ENCODE measurements at regions not wholly inside any gene's neighbourhood (a gene's known extent, or its start where the extent isn't known, plus 50 kb on each side); places are given as distances from the start of the nearest gene placed in this dataset.

- H3K9me3 ChIP-seq: no peaks in the 10 kb centered on the region
- no peaks in the 10 kb centered on the region for H3K36me3 ChIP-seq
- DNase-seq (ENCODE audit: low spot score in 2 of 2): no peak
- H3K4me3 ChIP-seq: no peak overlapping the region
- no peak overlapping the region for H3K27ac ChIP-seq
- no peaks in the 10 kb centered on the region for H3K4me1 ChIP-seq
- no peaks in the 10 kb centered on the region for H3K27me3 ChIP-seq
- TF ChIP-seq EP300 (IDR thresholded peaks at IDR 0.05) (no peak), POLR2AphosphoS5 (IDR thresholded peaks at IDR 0.05) (no peak), POLR2A (IDR thresholded peaks at IDR 0.05) (no peak)
- WGBS: 63% methylated on average over 4 of the region's 4 CpGs
Observed at GRCh38 chr13:37306778-37307544, 201.5 kb upstream of the CSNK1A1L start.

DNA sequence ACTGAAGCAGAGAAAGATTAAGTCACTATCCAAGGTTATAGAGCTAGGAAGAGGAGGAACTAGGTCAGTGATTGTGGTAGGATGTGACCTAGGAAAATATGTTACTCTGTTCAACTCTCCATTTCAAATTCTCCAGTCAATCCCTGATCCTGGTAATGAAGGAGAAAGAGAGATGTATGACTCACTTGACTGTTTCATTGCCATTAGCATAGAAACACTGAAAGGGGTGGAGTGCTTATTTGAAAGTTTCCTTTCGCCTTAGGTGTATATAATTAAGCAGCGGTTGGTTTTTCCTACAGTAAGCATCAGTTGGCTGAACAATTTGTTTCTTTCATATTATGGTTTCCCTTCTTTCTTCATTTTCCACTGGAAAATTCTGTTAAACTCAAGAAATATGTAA, 198.1 kb upstream of the CSNK1A1L start:
- DNase-seq (ENCODE audit: low spot score in 2 of 2): no peak
- TF ChIP-seq EP300 (IDR thresholded peaks at IDR 0.05) (no peak), POLR2AphosphoS5 (IDR thresholded peaks at IDR 0.05) (no peak), POLR2A (IDR thresholded peaks at IDR 0.05) (no peak)
- TF ChIP-seq, protein P1, sequence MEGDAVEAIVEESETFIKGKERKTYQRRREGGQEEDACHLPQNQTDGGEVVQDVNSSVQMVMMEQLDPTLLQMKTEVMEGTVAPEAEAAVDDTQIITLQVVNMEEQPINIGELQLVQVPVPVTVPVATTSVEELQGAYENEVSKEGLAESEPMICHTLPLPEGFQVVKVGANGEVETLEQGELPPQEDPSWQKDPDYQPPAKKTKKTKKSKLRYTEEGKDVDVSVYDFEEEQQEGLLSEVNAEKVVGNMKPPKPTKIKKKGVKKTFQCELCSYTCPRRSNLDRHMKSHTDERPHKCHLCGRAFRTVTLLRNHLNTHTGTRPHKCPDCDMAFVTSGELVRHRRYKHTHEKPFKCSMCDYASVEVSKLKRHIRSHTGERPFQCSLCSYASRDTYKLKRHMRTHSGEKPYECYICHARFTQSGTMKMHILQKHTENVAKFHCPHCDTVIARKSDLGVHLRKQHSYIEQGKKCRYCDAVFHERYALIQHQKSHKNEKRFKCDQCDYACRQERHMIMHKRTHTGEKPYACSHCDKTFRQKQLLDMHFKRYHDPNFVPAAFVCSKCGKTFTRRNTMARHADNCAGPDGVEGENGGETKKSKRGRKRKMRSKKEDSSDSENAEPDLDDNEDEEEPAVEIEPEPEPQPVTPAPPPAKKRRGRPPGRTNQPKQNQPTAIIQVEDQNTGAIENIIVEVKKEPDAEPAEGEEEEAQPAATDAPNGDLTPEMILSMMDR (IDR thresholded peaks at IDR 0.05): no peak
- no peak overlapping the region for H3K27ac ChIP-seq
- no peaks in the 10 kb centered on the region for H3K27me3 ChIP-seq
- no peaks in the 10 kb centered on the region for H3K9me3 ChIP-seq
- H3K36me3 ChIP-seq: no peaks in the 10 kb centered on the region
- H3K4me3 ChIP-seq: no peak overlapping the region
- 62% methylated on average over 2 of the region's 2 CpGs for WGBS
- H3K4me1 ChIP-seq: no peaks in the 10 kb centered on the region

GRCh38 chr13:37302686-37303085, 197.2 kb upstream of the CSNK1A1L start:
- Histone ChIP-seq H3K4me3 (no peak overlapping the region), H3K36me3 (no peaks in the 10 kb centered on the region), H3K9me3 (no peaks in the 10 kb centered on the region), H3K4me1 (no peaks in the 10 kb centered on the region), H3K27me3 (no peaks in the 10 kb centered on the region), H3K27ac (no peak overlapping the region)
- DNase-seq (ENCODE audit: low spot score in 2 of 2): no peak
- 80% methylated on average over 1 of the region's 1 CpG for WGBS
- TF ChIP-seq, protein P1 (IDR thresholded peaks at IDR 0.05): no peak
- no peak for TF ChIP-seq POLR2AphosphoS5 (IDR thresholded peaks at IDR 0.05)
- no peak for TF ChIP-seq POLR2A (IDR thresholded peaks at IDR 0.05)
- no peak for TF ChIP-seq EP300 (IDR thresholded peaks at IDR 0.05)

- no peaks in the 10 kb centered on the region for H3K36me3 ChIP-seq
- H3K4me3 ChIP-seq: no peak overlapping the region
- no peaks in the 10 kb centered on the region for H3K27me3 ChIP-seq
- 46% methylated on average over 3 of the region's 3 CpGs for WGBS
- TF ChIP-seq POLR2A (IDR thresholded peaks at IDR 0.05) (no peak), EP300 (IDR thresholded peaks at IDR 0.05) (no peak), POLR2AphosphoS5 (IDR thresholded peaks at IDR 0.05) (no peak)
- TF ChIP-seq, protein P1 (IDR thresholded peaks at IDR 0.05): no peak
- no peaks in the 10 kb centered on the region for H3K9me3 ChIP-seq
- H3K27ac ChIP-seq: no peak overlapping the region
- peaks cover 8% of the 10 kb centered on the region for H3K4me1 ChIP-seq
- no peak for DNase-seq (ENCODE audit: low spot score in 2 of 2)
Observed at GRCh38 chr13:37295573-37295972, 190.1 kb upstream of the CSNK1A1L start.

DNA sequence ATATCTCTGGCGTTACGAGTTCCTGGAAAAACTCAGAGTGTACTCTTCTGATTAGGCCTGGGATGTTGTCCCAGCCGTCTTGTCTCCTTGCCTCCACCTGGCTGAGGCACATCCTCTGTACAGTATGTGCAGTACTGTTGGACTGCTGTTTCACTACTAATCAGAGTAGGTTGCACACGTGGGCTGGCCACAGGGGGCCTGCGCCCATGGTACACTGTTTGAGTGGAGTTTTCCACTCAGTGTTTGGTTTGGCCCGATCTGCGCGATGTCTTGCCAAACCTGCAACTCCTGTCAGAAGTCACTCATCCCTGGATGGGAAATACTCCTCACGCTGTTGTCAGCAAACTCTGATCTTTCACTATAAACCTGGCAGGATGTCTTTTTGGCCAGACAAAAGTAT, 189.6 kb upstream of the CSNK1A1L start:
- WGBS: 75% methylated on average over 9 of the region's 9 CpGs
- Histone ChIP-seq H3K9me3 (no peaks in the 10 kb centered on the region), H3K4me1 (peaks cover 8% of the 10 kb centered on the region), H3K4me3 (no peak overlapping the region), H3K27ac (no peak overlapping the region), H3K27me3 (no peaks in the 10 kb centered on the region), H3K36me3 (no peaks in the 10 kb centered on the region)
- TF ChIP-seq EP300 (IDR thresholded peaks at IDR 0.05) (no peak), POLR2A (IDR thresholded peaks at IDR 0.05) (no peak), POLR2AphosphoS5 (IDR thresholded peaks at IDR 0.05) (no peak)
- TF ChIP-seq, protein P1 (IDR thresholded peaks at IDR 0.05): no peak
- DNase-seq (ENCODE audit: low spot score in 2 of 2): no peak
